ENCODE measurements at regions not wholly inside any gene's neighbourhood (a gene's known extent, or its start where the extent isn't known, plus 50 kb on each side); places are given as distances from the start of the nearest gene placed in this dataset.
"Not testable (repeated sequence)": the region's sequence is repeated elsewhere in the genome, so short reads cannot be mapped to it uniquely, and the experiment has no call there.

DNA sequence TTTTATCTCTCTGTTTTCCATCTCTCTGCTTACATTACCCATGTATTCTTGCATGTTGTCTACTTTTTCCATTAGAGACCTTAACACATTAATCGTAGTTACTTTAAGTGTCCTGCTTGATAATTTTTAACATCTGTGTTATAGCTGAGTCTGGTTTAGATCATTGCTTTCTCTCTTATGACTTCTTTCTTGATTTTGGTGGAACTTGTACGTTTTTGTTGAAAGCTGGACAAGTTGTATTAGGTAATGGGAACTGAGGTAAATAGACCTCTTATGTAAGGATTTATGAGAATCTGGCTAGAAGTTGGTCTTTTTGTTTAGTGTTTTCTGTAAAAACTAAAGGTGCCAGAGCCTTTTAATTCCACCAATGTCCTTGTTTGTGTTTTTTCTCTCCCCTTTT, 100.8 kb upstream of the LYZL2 start:
- no peak for DNase-seq

DNA sequence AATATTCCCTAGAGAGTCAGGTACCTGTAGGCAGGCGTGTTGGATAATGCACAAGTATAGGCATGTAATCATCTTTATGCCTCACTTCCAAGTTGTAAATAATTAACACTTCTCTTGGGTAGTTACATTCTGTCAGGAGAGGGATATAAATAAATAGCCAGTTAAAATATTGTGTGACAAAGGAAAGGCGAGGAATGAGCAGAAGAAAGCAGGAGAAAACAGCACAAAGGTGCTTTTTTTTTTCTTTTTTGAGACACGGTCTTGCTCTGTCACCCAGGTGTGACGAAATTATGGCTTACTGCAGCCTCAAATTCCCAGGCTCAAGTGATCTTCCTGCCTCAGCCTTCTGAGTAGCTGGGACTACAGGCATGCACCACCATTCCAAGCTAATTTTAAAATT, 99.2 kb upstream of the LYZL2 start:
- no peak for DNase-seq

DNA sequence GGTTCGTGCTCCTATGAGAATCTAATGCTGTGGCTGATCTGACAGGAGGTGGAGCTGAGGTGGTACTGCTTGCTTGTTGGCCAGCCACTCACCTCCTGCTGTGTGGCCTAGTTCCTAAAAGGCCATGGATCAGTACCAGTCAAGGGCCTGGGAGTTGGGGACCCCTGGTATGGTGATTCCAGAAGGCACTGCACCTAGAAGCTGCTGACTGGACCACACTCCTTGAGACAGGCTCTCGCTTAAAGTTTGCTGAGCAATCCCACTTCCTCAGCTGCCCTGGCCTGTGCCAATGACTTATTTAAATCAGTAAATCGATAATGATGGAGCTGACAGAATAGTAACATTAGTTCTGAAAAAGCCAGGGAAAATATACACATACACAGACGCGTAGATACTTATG, 98.6 kb upstream of the LYZL2 start:
- DNase-seq: no peak

DNA sequence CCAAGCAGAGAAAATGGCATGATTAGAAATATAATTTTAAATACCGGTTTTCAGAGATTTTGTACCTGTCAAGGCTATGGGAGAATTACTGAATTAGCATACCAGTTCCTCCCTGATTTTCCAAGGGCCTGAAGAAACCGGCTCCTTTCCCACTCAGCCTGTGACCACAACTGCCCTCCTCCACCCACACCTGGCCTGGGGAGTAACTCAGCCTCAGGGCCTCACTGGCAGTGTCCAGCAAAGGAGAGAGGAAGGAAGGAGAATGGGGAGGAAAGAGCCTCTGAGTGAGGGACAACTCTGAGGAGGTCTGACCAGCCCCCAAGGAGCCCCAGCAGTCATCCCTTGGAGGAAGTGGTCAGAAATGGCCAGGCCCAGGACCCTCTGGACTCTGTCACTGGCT, 98.0 kb upstream of the LYZL2 start:
- DNase-seq: no peak

DNA sequence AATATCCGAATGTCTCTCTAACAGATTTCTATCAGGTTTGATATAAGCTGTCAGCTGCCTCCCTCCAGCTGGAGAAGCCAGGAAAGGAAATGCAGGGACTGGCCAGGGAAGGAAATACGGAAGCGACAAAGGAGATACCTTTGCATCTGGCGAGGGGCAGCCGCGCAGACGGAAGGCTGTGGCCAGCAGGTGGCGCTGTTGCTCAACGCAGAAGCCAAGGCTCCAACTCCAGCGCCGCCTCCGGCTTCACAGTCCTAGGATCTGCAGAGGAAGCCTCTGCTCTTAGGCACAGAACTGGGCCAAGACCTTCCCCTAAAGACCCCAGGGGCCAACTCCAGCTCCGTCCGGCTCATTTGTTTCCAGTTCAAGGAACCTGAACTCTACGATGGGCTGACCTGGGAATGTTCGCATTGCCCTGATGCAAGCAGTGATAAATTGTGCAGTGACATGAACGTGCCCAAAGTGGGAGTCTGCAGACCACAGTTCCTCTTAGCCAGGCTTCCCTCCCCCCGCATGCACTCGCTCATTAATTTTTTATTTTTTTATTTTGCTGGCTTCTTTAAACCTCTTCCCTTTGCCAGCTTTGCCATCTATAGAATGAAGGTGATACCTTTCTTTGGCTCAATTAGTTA, 97.3 kb upstream of the LYZL2 start:
- DNase-seq: peak; percentile 68 to 83 (median 82)

DNA sequence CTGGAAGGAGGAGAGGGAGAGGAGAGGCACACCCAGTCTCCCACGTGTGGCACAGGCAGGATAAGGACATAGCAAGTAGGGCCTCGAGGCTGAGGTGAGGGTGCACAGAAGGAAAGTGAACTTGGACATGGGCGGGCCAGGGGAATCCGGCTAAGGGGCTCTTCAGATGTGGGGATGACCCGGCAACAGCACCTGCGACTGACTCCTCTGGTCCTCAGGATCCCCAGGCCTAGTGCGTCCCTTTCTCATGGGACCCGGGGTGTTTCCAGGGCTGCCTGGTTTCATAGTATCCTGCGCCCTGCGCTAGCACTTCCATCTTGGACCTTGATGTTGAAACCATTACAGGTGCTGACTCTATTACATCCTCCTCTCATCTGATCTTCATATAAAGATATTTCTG, 96.1 kb upstream of the LYZL2 start:
- DNase-seq: no peak

DNA sequence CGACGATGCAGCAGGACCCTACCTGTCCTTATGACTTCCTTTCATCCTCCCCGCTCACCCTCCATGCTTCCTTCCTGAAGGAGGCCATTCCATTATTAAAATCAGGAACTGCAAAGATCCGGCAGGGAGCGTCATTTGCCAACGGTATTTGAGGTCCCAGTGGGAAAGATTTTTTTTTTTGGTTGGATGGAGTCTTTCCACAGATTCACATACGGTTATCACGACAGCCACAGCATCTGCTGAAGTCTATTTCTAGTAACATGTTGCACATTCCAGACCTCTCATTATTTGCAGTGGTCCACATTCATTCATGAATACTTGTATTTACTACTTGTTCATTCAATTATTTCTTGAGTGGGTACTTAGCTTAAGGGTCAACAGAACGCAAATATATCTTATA, 94.7 kb upstream of the LYZL2 start:
- no peak for DNase-seq

DNA sequence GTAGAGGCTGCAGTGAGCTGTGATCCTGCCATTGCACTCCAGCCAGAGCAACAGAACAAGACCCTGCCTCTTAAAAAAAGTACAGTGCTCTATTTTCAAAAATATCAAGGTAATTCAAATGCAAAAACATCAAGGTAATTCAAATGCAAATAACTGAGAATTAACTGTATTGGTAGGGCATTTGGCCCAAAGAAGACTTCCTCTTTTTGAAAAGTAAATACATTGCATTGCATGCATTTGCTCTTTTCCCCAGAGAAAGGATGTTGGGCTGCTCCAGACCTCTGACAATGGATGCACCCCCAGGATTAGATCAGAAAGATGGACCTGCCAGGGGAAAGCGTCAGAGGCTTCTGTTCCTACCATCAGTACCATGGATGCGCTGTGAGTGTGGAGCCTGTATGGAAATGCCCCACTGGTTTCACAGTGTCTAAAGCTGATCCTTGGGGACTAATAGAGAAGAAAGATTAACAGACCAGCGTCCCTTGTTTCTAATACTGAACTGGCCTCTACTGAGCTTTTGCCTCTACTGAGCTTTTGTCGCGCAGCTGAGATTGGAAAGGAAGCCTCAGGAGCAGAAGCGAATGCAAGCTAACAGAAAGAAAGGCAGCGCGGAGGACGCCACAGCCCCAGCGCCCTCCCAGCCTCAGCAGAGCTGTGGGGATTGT, 93.5 kb upstream of the LYZL2 start:
- DNase-seq: no peak

DNA sequence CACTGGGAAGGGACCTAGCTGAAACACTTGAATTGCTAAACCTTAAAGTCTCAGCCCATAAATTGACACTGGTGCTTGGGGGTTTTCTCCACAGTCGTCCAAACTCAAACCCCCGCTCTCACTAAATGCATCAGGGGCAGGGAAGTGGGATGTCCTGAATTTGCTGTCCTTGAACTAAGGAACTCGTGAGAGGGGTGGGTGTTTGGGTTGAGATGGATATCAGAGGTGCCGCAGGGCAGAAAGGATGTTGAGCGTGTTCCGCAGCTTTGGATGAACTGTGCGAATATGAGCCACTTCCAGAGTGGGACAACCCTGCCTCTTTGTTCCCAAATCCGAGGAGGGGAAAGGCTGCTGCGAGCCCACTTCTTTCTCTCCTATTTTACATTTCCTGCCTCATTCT, 90.3 kb upstream of the LYZL2 start:
- DNase-seq: no peak

DNA sequence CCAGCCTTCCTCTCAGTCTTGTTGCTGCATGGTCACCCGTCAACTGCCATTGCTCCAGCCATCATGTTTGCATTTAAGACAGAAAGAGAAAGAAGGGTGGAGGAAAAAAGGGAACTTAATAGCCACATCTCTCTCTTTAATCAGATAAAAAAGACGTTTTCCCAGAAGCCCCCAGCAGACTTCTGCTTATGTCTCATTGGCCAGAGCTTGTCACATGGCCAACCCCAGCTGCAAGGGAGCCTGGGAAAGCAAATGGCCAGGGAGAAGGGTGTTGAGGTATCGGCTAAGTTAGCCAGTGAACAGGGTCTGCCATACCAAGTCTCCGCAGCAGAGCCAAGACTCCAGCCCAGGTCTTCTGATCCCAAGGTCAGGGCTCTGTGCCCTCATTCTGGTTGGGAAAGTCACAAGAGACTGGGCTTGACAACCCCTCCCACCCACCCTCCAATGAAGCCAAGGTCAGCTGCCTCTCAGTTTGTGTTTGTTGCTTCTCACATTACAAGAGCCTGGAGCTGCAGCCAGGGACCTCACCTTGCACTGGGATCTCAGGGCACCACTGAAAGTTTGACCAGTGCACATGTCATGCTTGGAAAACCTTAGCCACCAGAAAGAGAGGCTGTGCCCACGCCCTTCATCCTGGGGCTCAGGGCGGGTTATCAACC, 80.3 kb upstream of the LYZL2 start:
- no peak for DNase-seq

DNA sequence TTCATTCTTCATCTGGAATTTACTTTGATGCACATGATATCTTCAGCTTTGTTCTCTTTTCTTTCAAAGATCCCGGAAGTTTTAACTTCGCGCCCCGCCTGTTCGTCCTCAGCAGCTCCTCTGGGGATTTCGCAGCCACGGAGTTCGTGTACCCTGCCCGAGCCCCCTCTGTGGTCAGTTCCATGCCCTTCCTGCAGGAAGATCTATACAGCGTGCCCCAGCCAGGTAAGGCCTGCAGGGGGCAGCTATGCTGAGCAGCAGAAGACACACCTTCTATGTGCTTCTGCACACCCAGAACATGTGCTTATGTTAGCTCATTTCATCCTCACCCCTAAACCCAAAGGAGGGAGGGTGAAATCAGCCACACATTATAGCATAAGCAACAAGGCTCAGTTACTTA, 79.7 kb upstream of the LYZL2 start:
- DNase-seq: no peak

DNA sequence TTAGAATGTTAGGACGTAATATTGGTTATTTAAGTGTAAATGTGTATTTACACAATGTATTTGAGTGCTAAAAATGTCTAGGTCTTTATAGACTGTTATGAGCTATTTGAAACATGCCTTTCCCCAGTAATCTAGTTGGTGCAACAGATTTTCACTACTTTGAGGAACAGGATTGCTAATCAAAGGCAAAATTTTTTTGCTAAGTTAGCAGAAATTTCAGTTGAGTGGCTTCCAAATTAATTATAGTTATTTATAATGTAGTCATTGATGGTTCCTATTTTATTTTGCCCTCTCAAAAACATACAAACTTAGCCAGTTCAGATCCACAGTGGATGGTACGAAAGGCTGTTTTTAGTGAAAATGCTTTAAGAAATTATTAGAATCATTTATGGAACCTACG, 78.7 kb upstream of the LYZL2 start:
- DNase-seq: no peak

DNA sequence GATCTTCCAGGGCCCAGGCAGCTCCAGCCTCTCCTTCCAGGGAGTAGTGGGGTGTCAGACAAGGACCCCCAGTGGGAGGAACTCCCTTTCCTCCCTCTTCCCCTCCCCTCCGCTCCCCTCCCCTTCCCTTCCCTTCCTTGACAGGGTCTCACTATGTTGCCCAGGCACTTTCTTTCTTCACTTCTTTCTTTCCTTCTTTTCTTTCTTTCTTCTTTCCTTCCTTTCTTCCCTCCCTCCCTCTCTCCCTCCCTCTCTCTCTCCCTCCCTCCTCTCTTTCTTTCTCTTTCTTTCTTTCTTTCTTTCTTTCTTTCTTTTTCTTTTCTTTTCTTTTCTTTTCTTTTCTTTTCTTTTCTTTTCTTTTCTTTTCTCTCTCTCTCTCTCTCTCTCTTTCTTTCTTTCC, 76.6 kb upstream of the LYZL2 start:
- not testable (repeated sequence) for DNase-seq

DNA sequence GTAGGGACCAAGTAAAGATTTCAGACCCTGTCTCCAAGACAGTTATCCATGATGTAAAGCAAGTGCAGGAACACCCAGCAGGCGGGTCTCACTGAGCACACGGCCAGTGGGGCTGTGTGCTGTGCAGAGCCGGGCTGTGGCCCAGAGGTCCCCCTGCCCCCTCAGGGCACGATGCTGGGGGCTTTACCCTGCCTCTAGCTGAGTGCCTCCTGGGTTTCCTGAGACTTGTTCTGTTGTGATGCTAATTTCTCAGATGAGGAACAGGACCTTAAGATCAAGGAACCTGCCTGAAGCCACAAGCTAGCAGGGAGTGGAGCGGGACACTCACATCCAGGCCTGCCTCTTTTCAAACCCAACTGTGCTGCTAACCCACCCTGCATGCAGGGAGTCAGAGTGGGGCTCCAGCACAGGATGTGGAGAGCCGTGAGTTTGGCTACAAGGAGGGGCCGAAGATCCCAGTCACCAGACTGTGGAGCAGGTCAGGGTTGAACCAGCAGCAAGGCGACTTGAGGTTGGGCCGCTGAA, 76.1 kb upstream of the LYZL2 start:
- DNase-seq: no peak

DNA sequence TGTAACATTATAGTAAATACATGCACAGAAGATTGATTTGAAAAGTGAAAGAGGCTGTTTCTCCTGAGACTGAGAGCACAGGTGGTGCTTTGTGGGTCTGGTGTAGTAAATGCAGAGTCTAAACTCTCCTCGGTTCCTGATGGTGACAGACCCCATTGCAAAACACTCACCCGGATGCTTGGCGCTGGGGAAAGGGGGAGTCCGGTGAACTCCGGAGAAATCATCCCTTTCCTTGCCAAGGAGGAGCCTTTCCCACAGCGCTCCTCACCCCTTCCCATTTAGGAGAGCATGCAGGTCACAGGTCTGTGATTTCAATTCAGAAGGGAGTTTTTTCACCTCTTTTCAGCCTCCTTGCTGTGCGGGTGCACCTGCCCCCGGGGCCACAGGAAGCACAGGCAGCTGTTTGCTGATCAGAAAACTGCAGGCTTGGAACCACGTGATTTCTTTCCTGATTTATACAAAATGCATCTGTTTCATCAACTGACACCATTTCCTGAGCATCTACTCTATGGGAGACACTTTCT, 75.6 kb upstream of the LYZL2 start:
- peak in 1 of 4 experiments; percentile 2 for DNase-seq

DNA sequence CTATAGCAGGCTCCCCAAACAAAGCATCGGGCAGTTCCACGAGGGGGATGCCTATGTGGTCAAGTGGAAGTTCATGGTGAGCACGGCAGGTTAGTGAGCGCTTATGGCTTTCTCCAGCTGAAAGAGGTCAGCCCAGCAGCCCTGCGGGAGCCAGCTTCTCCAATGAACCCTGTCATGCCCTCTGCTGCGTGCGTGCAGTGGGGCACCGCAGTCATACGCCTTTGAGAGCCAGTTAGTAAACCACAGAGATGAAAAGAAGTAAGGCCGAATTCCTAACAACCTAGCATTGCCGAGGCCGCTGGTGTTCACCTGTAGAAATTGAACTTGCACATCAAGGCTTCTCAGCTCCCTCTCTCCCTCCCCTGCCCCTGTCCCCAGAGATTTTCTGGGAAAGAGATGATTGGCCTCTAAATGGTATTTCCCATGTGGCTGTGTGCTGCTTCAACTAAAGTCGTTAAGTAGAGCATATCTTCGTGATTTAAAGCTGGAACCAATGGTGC, 75.1 kb upstream of the LYZL2 start:
- DNase-seq: peak in 2 of 4 experiments; percentile 5 to 9

DNA sequence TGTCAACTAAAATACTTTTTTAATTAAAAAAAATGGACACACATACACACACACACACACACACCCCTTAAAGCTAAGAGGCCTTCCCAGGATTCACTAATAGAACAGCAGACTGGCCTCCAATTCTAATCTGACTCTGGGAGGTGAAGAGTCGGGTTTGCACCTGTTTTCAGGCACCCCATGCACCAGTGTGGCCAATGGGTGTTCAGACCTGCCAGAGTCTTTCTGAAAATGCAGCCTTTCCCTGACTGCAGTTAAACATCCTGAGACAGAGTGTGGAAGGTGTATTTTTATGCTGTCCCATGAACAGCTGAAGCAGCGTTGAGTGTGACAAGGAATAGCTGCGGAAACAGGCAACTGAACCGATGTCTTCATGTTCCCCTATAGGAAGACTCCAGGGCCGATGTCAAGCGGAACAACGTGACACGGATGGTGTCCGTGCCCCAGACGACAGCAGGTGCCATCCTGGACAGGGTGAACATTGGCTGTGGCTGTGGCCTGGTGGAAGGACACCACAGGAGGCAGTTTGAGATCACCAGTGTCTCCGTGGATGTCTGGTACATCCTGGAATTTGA, 74.6 kb upstream of the LYZL2 start:
- no peak for DNase-seq

DNA sequence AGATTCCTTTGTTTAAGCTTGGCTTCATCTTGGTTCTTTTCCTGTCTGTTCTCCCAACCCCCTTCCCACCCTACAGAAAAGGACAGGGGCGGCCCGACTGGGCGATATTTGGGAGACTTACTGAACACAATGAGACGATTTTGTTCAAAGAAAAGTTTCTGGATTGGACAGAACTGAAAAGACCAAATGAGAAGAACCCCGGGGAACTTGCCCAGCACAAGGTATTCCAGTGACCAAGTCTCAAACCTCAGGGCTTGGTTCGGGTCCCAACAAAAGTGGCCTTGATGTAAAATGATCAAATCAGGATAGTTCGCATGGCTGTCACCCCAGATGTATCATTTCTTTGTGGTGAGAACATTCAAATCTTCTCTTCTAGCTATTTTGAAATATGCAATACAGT, 73.9 kb upstream of the LYZL2 start:
- DNase-seq: not testable (repeated sequence)

DNA sequence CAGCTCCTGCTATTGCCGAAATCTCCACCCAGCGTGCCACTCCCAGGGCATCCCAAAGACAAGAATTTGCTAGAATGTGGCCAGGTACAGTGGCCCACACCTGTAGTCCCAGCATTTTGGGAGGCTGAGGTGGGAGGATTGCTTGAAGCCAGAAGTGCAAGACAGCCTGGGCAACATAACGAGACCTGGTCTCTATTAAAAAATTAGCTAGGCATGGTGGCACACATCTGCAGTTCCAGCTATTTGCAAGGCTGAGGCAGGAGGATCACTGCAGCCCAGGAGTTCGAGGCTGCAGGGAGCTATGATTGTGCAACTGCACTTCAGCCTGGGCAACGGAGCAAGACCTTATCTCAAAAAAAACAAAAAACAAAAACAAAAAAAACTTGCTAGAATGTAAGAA, 73.3 kb upstream of the LYZL2 start:
- DNase-seq: no peak

DNA sequence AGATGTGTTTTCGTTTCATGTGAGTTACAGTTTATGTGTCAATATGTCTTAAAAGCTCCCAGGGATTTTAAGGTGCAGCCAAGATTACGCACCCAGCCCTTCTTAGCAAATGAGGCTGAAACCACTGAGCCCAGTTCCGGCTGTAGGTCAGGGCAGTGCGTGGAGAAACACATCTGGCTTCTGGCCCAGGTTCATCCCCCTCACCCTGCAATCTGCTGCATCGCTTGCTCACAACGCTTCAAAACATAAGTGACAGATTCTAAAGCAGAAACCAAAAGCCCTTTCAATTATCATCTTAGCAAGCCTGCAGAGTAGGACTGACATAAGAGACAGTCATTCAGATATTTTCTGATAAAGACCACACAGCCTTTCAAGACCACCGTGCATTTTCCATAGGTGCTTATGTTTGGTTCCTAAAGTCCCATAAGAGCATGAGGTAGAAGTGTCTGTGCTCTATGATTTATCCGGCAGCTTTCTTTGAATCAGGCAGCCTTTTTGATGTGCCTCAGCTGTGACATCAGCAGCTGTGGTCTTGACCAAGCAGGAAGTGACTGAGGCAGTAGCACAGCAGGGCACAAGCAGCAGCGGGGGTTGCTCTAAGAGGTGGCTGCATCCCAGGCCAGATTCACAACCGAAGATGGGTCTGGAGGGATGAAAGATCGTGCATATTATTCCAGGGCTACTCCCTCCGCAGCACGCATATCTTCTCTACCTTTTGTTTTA, 72.1 kb upstream of the LYZL2 start:
- peak; percentile 9 to 40 (median 24) for DNase-seq

DNA sequence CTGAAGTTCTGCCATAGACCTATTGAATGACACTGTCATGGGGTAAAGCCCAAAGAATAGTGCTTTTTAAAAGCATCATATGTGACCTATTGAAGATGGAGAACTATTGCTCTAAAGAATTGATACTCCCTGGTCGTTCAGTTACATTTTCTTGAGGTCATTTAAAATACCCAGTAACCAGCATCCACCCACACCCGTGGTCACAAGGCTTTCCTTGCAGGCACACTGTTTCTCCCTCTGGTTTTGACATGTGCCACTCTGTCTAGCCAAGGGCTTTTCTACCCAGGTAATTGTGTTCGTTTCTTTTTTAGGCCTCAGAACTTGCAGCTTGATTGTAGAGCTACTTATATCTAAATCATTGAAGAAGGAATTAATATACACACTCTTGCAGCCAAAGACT, 68.3 kb upstream of the LYZL2 start:
- no peak for DNase-seq

DNA sequence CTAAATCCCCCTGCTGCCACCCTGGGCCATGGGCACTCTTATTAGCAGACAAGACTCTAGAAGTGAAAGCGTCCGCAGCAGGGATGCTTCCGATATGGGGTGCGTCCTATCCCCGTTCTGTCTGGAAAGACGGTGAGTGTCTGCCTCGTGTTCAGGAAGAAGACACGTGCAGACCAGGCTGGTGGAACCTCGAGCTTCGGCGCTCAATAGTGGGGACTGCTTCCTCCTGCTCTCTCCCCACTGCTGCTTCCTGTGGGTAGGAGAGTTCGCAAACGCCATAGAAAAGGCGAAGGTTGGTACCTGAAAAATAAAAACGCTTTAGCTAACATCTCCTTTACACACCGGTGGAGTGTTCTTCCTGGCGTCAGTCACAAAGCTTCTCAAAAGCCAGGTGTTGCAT, 67.7 kb upstream of the LYZL2 start:
- DNase-seq: not testable (repeated sequence)
